ENCODE measurements at regions not wholly inside any gene's neighbourhood (a gene's known extent, or its start where the extent isn't known, plus 50 kb on each side); places are given as distances from the start of the nearest gene placed in this dataset.

DNA sequence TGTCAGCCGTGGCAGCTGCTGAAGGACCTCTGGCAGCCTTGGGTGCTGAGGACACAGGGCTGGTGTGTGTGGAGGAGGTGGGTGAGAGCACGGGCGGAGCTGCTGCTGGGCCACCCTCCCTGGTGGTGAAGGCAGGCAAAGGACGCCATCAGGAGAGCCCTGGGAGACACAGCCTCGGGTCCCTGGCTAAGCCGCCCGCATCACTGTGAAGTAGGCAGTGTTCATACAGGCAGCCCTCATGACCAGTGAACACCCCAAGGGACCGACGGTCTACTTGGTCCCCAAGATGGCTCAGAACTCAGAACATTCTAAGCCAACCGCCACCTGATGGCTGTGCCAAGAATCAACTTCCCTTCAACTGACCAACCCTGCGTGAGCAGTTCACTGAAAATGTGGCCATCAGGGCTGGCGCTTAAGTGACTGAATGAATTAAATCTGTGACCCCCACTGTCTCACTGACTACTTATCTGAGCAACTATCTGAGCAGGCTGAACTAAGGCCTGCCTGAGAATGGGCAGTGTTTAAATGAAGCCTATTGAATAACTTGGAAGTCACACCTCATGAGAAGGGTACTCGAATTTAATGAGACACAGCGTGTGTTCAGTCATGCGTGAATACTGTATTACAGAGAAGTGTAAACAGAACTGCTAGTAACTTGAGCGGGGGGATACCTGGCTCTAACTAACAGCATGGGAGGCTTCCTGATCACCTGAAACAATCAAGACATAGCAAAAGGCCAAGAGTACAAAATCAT lies 54.7 kb upstream of the SIMC1 start:
- Histone ChIP-seq H3K9me3 (no peaks in the 10 kb centered on the region), H3K4me3 (no peak overlapping the region), H3K4me1 (no peaks in the 10 kb centered on the region), H3K36me3 (replicated peaks in 1 of 2; ENCODE audit: insufficient read depth in 1 of 2, low read depth in 2 of 2) (no peaks in the 10 kb centered on the region), H3K27ac (no peak overlapping the region), H3K27me3 (no peaks in the 10 kb centered on the region)
- ATAC-seq (no peak), DNase-seq (no peak)
- WGBS, 2 donors: 79 to 80% methylated on average over 13 to 16 of the region's 16 CpGs
- intact Hi-C loops (cut with DNase I): no loop called here
- TF ChIP-seq POLR2A (IDR thresholded peaks at IDR 0.05): no peak
- TF ChIP-seq, protein P1, sequence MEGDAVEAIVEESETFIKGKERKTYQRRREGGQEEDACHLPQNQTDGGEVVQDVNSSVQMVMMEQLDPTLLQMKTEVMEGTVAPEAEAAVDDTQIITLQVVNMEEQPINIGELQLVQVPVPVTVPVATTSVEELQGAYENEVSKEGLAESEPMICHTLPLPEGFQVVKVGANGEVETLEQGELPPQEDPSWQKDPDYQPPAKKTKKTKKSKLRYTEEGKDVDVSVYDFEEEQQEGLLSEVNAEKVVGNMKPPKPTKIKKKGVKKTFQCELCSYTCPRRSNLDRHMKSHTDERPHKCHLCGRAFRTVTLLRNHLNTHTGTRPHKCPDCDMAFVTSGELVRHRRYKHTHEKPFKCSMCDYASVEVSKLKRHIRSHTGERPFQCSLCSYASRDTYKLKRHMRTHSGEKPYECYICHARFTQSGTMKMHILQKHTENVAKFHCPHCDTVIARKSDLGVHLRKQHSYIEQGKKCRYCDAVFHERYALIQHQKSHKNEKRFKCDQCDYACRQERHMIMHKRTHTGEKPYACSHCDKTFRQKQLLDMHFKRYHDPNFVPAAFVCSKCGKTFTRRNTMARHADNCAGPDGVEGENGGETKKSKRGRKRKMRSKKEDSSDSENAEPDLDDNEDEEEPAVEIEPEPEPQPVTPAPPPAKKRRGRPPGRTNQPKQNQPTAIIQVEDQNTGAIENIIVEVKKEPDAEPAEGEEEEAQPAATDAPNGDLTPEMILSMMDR (IDR thresholded peaks at IDR 0.05): no peak

DNA sequence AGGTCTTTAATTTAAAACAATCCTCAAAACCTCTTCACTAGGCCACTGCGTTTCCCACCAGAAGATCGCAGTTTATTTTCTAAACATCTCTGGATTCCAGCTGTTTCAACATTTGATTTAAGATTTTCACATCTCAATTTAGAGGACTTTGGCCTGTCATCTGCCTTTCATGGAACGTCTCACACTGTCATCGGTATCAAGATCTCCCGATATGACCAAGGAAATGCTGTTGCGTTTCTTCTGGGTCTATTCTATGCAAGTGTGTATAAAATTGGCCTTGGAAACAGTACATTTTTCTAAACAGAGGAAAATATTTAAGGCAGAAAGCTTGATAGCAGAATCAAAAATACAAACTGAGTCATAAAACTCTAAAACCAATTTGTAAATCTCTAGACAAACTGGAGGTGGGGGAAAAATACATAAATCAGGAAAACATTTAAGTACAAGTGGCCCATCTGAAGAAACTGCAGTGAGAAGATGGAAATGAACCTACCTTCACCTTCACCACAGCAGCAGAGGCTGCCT lies 53.6 kb upstream of the SIMC1 start:
- H3K4me3 ChIP-seq: no peak overlapping the region
- TF ChIP-seq POLR2A (IDR thresholded peaks at IDR 0.05): no peak
- TF ChIP-seq, protein P1 (IDR thresholded peaks at IDR 0.05): no peak
- no peak for DNase-seq
- no peaks in the 10 kb centered on the region for H3K27me3 ChIP-seq
- WGBS, 2 donors: 67 to 81% methylated on average over 6 of the region's 6 CpGs
- no peak overlapping the region for H3K27ac ChIP-seq
- ATAC-seq: no peak
- H3K4me1 ChIP-seq: no peaks in the 10 kb centered on the region
- intact Hi-C loops (cut with DNase I): no loop called here
- no peaks in the 10 kb centered on the region for H3K36me3 ChIP-seq (replicated peaks in 1 of 2; ENCODE audit: insufficient read depth in 1 of 2, low read depth in 2 of 2)
- no peaks in the 10 kb centered on the region for H3K9me3 ChIP-seq

DNA sequence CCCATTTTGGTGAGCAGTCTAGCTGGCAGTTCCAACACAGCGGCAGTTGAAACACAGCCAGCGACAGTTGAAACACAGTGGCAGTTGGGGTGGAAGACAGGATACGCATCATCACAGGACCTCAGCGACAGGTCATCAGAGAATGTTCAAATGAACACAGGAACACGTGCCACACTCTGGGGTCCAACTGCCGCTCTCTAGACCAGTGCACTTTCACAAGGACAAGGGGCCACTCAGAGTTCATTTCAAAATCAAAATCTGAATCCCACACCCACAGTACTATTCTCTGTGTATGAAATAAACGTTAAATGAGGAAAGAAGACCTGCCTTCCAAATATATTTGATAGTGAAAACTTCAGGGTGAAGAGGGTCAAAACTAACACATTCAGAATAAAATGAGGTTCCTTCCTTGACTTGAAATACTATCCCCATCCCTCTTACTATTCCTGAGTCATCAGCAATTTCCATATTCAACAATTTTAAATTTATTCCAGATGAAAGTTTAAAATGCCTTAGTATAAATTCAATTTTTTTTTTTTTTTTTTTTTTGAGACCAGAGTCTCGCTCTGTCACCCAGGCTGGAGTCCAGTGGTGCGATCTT lies 53.0 kb upstream of the SIMC1 start:
- no peaks in the 10 kb centered on the region for H3K9me3 ChIP-seq
- DNase-seq (no peak), ATAC-seq (no peak)
- no peak overlapping the region for H3K27ac ChIP-seq
- H3K4me3 ChIP-seq: no peak overlapping the region
- H3K27me3 ChIP-seq: no peaks in the 10 kb centered on the region
- TF ChIP-seq POLR2A (IDR thresholded peaks at IDR 0.05): no peak
- TF ChIP-seq, protein P1 (IDR thresholded peaks at IDR 0.05): no peak
- H3K4me1 ChIP-seq: no peaks in the 10 kb centered on the region
- WGBS, 2 donors: 81 to 84% methylated on average over 9 of the region's 9 CpGs
- H3K36me3 ChIP-seq (replicated peaks in 1 of 2; ENCODE audit: insufficient read depth in 1 of 2, low read depth in 2 of 2): no peaks in the 10 kb centered on the region
- intact Hi-C loops (cut with DNase I): no loop called here

DNA sequence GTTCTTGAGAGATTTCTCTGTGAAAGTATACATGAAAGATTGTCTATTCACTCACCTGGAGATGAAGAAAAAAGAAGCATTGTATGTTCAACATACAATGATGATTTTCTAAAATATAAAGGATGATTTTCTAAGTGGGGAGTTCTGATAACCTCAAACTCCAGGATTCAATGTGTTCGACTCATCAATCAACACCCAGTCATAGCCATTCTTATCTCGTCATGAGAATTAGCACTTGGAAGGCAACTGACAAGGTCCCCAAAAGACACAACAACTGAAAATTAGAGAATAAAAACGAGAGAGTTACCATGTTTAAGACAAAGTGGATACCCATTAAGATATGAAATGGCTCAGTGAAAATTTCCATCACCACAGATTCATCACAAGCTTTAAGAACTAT lies 52.1 kb upstream of the SIMC1 start:
- Histone ChIP-seq H3K27ac (no peak overlapping the region), H3K9me3 (no peaks in the 10 kb centered on the region), H3K36me3 (replicated peaks in 1 of 2; ENCODE audit: insufficient read depth in 1 of 2, low read depth in 2 of 2) (no peaks in the 10 kb centered on the region), H3K4me3 (no peak overlapping the region), H3K4me1 (no peaks in the 10 kb centered on the region), H3K27me3 (no peaks in the 10 kb centered on the region)
- no peak for TF ChIP-seq POLR2A (IDR thresholded peaks at IDR 0.05)
- TF ChIP-seq, protein P1 (IDR thresholded peaks at IDR 0.05): no peak
- intact Hi-C loops (cut with DNase I): no loop called here
- WGBS, 2 donors: 66 to 67% methylated on average over 3 of the region's 3 CpGs
- DNase-seq: no peak
- no peak for ATAC-seq

Data from body of pancreas (tissue), 4 donors.